ENCODE measurements at regions not wholly inside any gene's neighbourhood (a gene's known extent, or its start where the extent isn't known, plus 50 kb on each side); places are given as distances from the start of the nearest gene placed in this dataset.

DNA sequence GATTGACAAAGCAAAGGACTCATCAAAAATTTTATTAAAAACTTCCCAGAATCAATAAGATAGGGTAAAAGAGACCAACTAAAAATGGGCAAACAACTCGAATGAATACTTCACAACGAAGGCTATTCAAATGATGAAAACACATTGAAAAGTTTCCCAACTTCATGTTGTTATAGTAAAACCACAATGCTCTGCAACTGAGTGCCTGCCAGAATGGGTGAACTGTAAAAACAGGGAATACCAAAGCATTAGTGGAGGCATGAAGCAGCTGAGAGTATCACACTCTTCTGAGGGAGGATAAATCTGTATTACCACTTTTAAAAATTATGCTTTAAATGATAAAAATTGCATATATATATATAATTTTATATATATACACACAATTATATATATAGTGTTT is 1214.7 kb downstream of the SORCS3 start:
- no peaks in the 10 kb centered on the region for H3K4me1 ChIP-seq (ENCODE audit: control insufficient read depth in 2 of 2, insufficient read depth in 2 of 2, low read length in 2 of 2)
- Mint-ChIP-seq H3K4me1 (no peaks in the 10 kb centered on the region), H3K9me3 (ENCODE audit: insufficient read depth) (peaks cover 2% of the 10 kb centered on the region), H3K27ac (no peak overlapping the region), H3K4me3 (no peak overlapping the region), H3K27me3 (no peaks in the 10 kb centered on the region)
- no peaks in the 10 kb centered on the region for H3K36me3 ChIP-seq (replicated peaks in 1 of 2; ENCODE audit: control extremely low read depth in 1 of 2, control insufficient read depth in 1 of 2, extremely low read depth in 1 of 2, insufficient read depth in 2 of 2, low read length in 1 of 2)
- no peaks in the 10 kb centered on the region for H4K20me1 ChIP-seq (ENCODE audit: control insufficient read depth, insufficient read depth, low read length, poor library complexity, severe bottlenecking)
- H3K4me3 ChIP-seq (ENCODE audit: control extremely low read depth in 1 of 5, extremely low read depth in 1 of 5, insufficient read depth in 1 of 5, low read depth in 2 of 5, low read length in 4 of 5), result no peak overlapping the region
- H3K9ac ChIP-seq (ENCODE audit: low read length), result no peak overlapping the region
- no CpG with 5 or more reads among the region's 2 CpGs for WGBS (ENCODE audit: insufficient coverage)
- ChIA-PET CTCF (no interaction called here), POLR2A (no interaction called here)
- TF ChIP-seq, protein P1, sequence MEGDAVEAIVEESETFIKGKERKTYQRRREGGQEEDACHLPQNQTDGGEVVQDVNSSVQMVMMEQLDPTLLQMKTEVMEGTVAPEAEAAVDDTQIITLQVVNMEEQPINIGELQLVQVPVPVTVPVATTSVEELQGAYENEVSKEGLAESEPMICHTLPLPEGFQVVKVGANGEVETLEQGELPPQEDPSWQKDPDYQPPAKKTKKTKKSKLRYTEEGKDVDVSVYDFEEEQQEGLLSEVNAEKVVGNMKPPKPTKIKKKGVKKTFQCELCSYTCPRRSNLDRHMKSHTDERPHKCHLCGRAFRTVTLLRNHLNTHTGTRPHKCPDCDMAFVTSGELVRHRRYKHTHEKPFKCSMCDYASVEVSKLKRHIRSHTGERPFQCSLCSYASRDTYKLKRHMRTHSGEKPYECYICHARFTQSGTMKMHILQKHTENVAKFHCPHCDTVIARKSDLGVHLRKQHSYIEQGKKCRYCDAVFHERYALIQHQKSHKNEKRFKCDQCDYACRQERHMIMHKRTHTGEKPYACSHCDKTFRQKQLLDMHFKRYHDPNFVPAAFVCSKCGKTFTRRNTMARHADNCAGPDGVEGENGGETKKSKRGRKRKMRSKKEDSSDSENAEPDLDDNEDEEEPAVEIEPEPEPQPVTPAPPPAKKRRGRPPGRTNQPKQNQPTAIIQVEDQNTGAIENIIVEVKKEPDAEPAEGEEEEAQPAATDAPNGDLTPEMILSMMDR (IDR thresholded peaks at IDR 0.05), result no peak
- no peak for TF ChIP-seq EZH2 (IDR thresholded peaks at IDR 0.05; ENCODE audit: borderline replicate concordance, insufficient read depth, low read depth, low read length, poor library complexity, severe bottlenecking)
- H3K27me3 ChIP-seq (replicated peaks in 1 of 4; ENCODE audit: control extremely low read depth in 1 of 4, control insufficient read depth in 3 of 4, insufficient read depth in 4 of 4, low read length in 3 of 4), result no peaks in the 10 kb centered on the region
- H3K79me2 ChIP-seq (ENCODE audit: control insufficient read depth, insufficient read depth, low read length), result no peaks in the 10 kb centered on the region
- H3K27ac ChIP-seq (ENCODE audit: low read length in 2 of 2), result no peak overlapping the region
- no peak for ATAC-seq (ENCODE audit: low read depth)
- DNase-seq, result no peak
- intact Hi-C loops (cut with micrococcal nuclease), result no loop called here
- no peak overlapping the region for H3K4me2 ChIP-seq (replicated peaks; ENCODE audit: low read depth, low read length, poor library complexity, severe bottlenecking)
- no peaks in the 10 kb centered on the region for H3K9me3 ChIP-seq (ENCODE audit: control extremely low read depth in 1 of 3, control insufficient read depth in 2 of 3, insufficient read depth in 1 of 3, low read length in 2 of 3)
- H2AFZ ChIP-seq (ENCODE audit: insufficient read depth, low read depth, low read length, poor library complexity, severe bottlenecking), result no peak overlapping the region

DNA sequence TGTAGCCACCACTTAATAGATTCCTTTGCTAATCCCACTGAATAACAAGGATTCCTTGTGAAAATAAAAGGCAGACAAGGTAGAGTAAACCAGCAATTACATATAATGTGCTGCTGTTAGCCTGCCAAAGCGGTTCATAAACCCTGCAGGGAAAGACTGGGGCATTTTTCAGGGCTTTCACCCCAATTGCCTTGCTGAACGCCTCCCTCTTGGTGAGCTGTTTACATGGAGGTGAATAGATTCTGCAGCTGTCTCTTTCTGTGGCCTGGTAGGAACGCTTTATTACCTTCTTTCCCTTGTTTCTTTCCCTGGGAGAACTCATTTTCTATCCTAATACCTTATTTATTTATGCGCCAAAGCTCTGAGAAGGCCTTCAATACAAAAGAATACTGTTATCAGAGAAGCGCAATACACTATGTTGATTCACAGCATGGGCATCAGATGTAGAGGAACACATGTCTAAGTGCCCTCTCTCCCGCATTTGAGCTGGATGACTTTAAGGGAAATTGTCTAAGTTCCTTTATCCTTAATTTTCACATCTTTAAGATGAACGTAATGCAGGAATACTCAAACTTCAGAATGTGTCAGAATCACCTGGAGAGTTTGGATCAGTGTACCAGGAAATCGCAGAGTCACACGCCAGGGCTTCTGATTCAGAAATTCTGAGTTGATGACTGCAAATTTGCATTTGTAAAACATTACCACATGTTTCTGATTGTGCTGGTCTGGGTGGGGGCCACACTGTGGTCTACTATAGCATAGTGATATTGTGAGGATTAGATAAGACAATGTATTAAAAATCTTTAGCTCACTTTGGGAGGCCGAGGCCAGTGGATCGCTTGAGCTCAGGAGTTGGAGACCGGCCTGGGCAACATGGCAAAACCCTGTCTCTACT is 1203.8 kb downstream of the SORCS3 start:
- Histone ChIP-seq H3K4me1 (ENCODE audit: control insufficient read depth in 2 of 2, insufficient read depth in 2 of 2, low read length in 2 of 2) (no peaks in the 10 kb centered on the region), H3K4me3 (ENCODE audit: control extremely low read depth in 1 of 5, extremely low read depth in 1 of 5, insufficient read depth in 1 of 5, low read depth in 2 of 5, low read length in 4 of 5) (no peak overlapping the region), H3K9me3 (ENCODE audit: control extremely low read depth in 1 of 3, control insufficient read depth in 2 of 3, insufficient read depth in 1 of 3, low read length in 2 of 3) (peaks cover 0 to 6% (median 2%) of the 10 kb centered on the region in 3 donors), H3K79me2 (ENCODE audit: control insufficient read depth, insufficient read depth, low read length) (no peaks in the 10 kb centered on the region), H3K4me2 (replicated peaks; ENCODE audit: low read depth, low read length, poor library complexity, severe bottlenecking) (no peak overlapping the region), H2AFZ (ENCODE audit: insufficient read depth, low read depth, low read length, poor library complexity, severe bottlenecking) (no peak overlapping the region), H3K27ac (ENCODE audit: low read length in 2 of 2) (no peak overlapping the region), H3K36me3 (replicated peaks in 1 of 2; ENCODE audit: control extremely low read depth in 1 of 2, control insufficient read depth in 1 of 2, extremely low read depth in 1 of 2, insufficient read depth in 2 of 2, low read length in 1 of 2) (no peaks in the 10 kb centered on the region), H3K27me3 (replicated peaks in 1 of 4; ENCODE audit: control extremely low read depth in 1 of 4, control insufficient read depth in 3 of 4, insufficient read depth in 4 of 4, low read length in 3 of 4) (no peaks in the 10 kb centered on the region), H4K20me1 (ENCODE audit: control insufficient read depth, insufficient read depth, low read length, poor library complexity, severe bottlenecking) (no peaks in the 10 kb centered on the region), H3K9ac (ENCODE audit: low read length) (no peak overlapping the region)
- Mint-ChIP-seq H3K27ac (no peak overlapping the region), H3K27me3 (no peaks in the 10 kb centered on the region), H3K4me3 (no peak overlapping the region), H3K4me1 (no peaks in the 10 kb centered on the region), H3K9me3 (ENCODE audit: insufficient read depth) (no peaks in the 10 kb centered on the region)
- CTCF ChIA-PET, result no interaction called here
- 96% methylated on average over 5 of the region's 12 CpGs for WGBS (ENCODE audit: insufficient coverage)
- no peak for ATAC-seq (ENCODE audit: low read depth)
- TF ChIP-seq EZH2 (IDR thresholded peaks at IDR 0.05; ENCODE audit: borderline replicate concordance, insufficient read depth, low read depth, low read length, poor library complexity, severe bottlenecking), result no peak
- TF ChIP-seq, protein P1 (IDR thresholded peaks at IDR 0.05), result no peak
- intact Hi-C loops (cut with micrococcal nuclease), result no loop called here
- POLR2A ChIA-PET, result interaction anchor here (0.7 kb wide), 1 partner anchor 10 kb away, joined by 5 read pairs; no protein-coding TSS in a partner anchor
- DNase-seq, result no peak

Measured in B cell (primary cell).